Astrocyte (in vitro differentiated cells and primary cell): ENCODE measurements at regions not wholly inside any gene's neighbourhood (a gene's known extent, or its start where the extent isn't known, plus 50 kb on each side); places are given as distances from the start of the nearest gene placed in this dataset.

Experiments used
- EZH2 ChIP-seq: IDR thresholded peaks from 2 replicates; pipeline ENCODE4 v1.6.1; 2012; ENCODE audit warnings: mild to moderate bottlenecking, low read length, inconsistent platforms; ENCODE audit not compliant: insufficient read depth
- TF ChIP-seq, protein P1 (sequence below): IDR thresholded peaks from 2 replicates; pipeline ENCODE4 v1.5.1; 2011; ENCODE audit warnings: low read depth, mild to moderate bottlenecking, inconsistent platforms, low read length, moderate library complexity; ENCODE audit not compliant: insufficient read depth

DNA sequence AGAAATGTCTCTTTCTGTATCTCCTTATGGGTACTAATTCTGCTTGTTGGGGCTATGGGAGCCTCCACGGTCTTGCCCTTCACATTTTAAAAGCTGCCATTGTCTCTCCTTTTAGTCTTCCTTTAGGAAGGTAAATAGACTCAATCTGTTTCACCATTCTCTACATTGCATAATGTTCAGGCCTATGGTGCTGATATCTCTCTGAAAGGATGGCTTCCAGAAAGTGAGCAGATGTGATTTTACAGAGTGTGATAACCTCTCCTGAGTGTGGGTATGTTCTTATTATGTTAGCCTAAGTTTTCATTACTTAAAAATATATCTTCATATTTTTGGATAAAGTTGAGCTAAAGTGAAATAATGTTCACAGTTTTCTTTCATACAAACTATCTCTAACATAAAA, 254.0 kb upstream of the PITX2 start:
- TF ChIP-seq, protein P1, sequence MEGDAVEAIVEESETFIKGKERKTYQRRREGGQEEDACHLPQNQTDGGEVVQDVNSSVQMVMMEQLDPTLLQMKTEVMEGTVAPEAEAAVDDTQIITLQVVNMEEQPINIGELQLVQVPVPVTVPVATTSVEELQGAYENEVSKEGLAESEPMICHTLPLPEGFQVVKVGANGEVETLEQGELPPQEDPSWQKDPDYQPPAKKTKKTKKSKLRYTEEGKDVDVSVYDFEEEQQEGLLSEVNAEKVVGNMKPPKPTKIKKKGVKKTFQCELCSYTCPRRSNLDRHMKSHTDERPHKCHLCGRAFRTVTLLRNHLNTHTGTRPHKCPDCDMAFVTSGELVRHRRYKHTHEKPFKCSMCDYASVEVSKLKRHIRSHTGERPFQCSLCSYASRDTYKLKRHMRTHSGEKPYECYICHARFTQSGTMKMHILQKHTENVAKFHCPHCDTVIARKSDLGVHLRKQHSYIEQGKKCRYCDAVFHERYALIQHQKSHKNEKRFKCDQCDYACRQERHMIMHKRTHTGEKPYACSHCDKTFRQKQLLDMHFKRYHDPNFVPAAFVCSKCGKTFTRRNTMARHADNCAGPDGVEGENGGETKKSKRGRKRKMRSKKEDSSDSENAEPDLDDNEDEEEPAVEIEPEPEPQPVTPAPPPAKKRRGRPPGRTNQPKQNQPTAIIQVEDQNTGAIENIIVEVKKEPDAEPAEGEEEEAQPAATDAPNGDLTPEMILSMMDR: no peak
- TF ChIP-seq EZH2: no peak
